Keratinocyte (primary cell): ENCODE measurements at regions not wholly inside any gene's neighbourhood (a gene's known extent, or its start where the extent isn't known, plus 50 kb on each side); places are given as distances from the start of the nearest gene placed in this dataset.
"Not testable (repeated sequence)": the region's sequence is repeated elsewhere in the genome, so short reads cannot be mapped to it uniquely, and the experiment has no call there.

Experiments used
- EZH2 ChIP-seq: IDR thresholded peaks from one replicate; pipeline ENCODE4 v1.6.1; 2012; ENCODE audit warnings: inconsistent platforms, mild to moderate bottlenecking, low read length, moderate library complexity
- TF ChIP-seq, protein P1 (sequence below), 3 experiments: IDR thresholded peaks in 1 of 3; conservative IDR thresholded peaks in 1 of 3; optimal IDR thresholded peaks in 1 of 3; 2 replicates in 2 of 3; 3 replicates in 1 of 3; pipeline versions ENCODE3 to v1.5.1; 2011; ENCODE audit warnings: low read length in 3 of 3, mild to moderate bottlenecking in 3 of 3, moderate library complexity in 2 of 3, control low read depth in 1 of 3, inconsistent platforms in 1 of 3; ENCODE audit not compliant: insufficient read depth in 2 of 3; ENCODE audit errors: extremely low read depth in 1 of 3

DNA sequence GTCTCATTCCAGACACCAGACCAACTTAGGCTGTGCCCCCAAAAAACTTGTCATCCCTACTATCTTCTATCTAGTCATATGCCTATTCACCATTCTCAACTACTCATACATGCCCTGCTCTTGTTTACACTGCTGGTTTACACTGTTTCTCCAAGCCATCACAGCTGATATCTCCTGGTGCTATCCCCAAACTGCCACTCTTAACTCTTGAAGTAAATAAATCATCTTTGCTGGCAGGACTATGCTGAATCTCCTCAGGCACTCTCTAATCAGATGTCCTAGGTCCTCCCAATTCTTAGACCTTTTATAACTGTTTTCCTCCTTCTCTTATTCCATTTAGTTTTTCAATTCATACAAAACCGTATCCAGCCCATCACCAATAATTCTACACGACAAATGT, 81.9 kb downstream of the EBNA1BP2 start:
- TF ChIP-seq, protein P1, sequence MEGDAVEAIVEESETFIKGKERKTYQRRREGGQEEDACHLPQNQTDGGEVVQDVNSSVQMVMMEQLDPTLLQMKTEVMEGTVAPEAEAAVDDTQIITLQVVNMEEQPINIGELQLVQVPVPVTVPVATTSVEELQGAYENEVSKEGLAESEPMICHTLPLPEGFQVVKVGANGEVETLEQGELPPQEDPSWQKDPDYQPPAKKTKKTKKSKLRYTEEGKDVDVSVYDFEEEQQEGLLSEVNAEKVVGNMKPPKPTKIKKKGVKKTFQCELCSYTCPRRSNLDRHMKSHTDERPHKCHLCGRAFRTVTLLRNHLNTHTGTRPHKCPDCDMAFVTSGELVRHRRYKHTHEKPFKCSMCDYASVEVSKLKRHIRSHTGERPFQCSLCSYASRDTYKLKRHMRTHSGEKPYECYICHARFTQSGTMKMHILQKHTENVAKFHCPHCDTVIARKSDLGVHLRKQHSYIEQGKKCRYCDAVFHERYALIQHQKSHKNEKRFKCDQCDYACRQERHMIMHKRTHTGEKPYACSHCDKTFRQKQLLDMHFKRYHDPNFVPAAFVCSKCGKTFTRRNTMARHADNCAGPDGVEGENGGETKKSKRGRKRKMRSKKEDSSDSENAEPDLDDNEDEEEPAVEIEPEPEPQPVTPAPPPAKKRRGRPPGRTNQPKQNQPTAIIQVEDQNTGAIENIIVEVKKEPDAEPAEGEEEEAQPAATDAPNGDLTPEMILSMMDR (optimal IDR thresholded peaks at IDR 0.05 in 1 of 3, IDR thresholded peaks at IDR 0.05 in 1 of 3, conservative IDR thresholded peaks at IDR 0.05 in 1 of 3; ENCODE audit: extremely low read depth in 1 of 3, insufficient read depth in 2 of 3, low read length in 3 of 3), result not testable (repeated sequence)
- TF ChIP-seq EZH2, result not testable (repeated sequence)
